ENCODE measurements at regions not wholly inside any gene's neighbourhood (a gene's known extent, or its start where the extent isn't known, plus 50 kb on each side); places are given as distances from the start of the nearest gene placed in this dataset.
A peak's percentile ranks its signal among the peaks of the same experiment; 100 is the strongest.

- Histone ChIP-seq H3K4me1 (ENCODE audit: insufficient read depth) (no peaks in the 10 kb centered on the region), H3K4me3 (ENCODE audit: low read depth, low read length) (no peak overlapping the region), H3K27ac (ENCODE audit: low read depth) (no peak overlapping the region), H3K36me3 (ENCODE audit: insufficient read depth) (no peaks in the 10 kb centered on the region)
- DNase-seq (ENCODE audit: extremely low spot score) = no peak
- 81% methylated on average over 6 of the region's 6 CpGs for WGBS
Observed at GRCh38 chr18:41724195-41724594, 230.8 kb upstream of the PIK3C3 start.

GRCh38 chr18:41721103-41721790 lies 233.8 kb upstream of the PIK3C3 start:
- WGBS = 35% methylated on average over 5 of the region's 5 CpGs
- no peak overlapping the region for H3K4me3 ChIP-seq (ENCODE audit: low read depth, low read length)
- H3K36me3 ChIP-seq (ENCODE audit: insufficient read depth) = no peaks in the 10 kb centered on the region
- no peak overlapping the region for H3K27ac ChIP-seq (ENCODE audit: low read depth)
- no peak for DNase-seq (ENCODE audit: extremely low spot score)
- no peaks in the 10 kb centered on the region for H3K4me1 ChIP-seq (ENCODE audit: insufficient read depth)

GRCh38 chr18:41720226-41720625 lies 234.8 kb upstream of the PIK3C3 start:
- no peak overlapping the region for H3K27ac ChIP-seq (ENCODE audit: low read depth)
- WGBS = 89% methylated on average over 2 of the region's 2 CpGs
- no peaks in the 10 kb centered on the region for H3K36me3 ChIP-seq (ENCODE audit: insufficient read depth)
- no peak overlapping the region for H3K4me3 ChIP-seq (ENCODE audit: low read depth, low read length)
- DNase-seq (ENCODE audit: extremely low spot score) = no peak
- no peaks in the 10 kb centered on the region for H3K4me1 ChIP-seq (ENCODE audit: insufficient read depth)

GRCh38 chr18:41719808-41720207 lies 235.2 kb upstream of the PIK3C3 start:
- Histone ChIP-seq H3K4me3 (ENCODE audit: low read depth, low read length) (no peak overlapping the region), H3K27ac (ENCODE audit: low read depth) (no peak overlapping the region), H3K36me3 (ENCODE audit: insufficient read depth) (no peaks in the 10 kb centered on the region), H3K4me1 (ENCODE audit: insufficient read depth) (no peaks in the 10 kb centered on the region)
- no peak for DNase-seq (ENCODE audit: extremely low spot score)
- WGBS = 45% methylated on average over 3 of the region's 3 CpGs

- Histone ChIP-seq H3K36me3 (ENCODE audit: insufficient read depth) (no peaks in the 10 kb centered on the region), H3K4me1 (ENCODE audit: insufficient read depth) (no peaks in the 10 kb centered on the region), H3K4me3 (ENCODE audit: low read depth, low read length) (no peak overlapping the region), H3K27ac (ENCODE audit: low read depth) (no peak overlapping the region)
- DNase-seq (ENCODE audit: extremely low spot score) = no peak
Observed at GRCh38 chr18:41714872-41715271, 240.2 kb upstream of the PIK3C3 start.

- no peak overlapping the region for H3K4me3 ChIP-seq (ENCODE audit: low read depth, low read length)
- H3K27ac ChIP-seq (ENCODE audit: low read depth) = no peak overlapping the region
- H3K36me3 ChIP-seq (ENCODE audit: insufficient read depth) = no peaks in the 10 kb centered on the region
- H3K4me1 ChIP-seq (ENCODE audit: insufficient read depth) = no peaks in the 10 kb centered on the region
- no peak for DNase-seq (ENCODE audit: extremely low spot score)
- 48% methylated on average over 3 of the region's 3 CpGs for WGBS
Observed at GRCh38 chr18:41713969-41714825, 240.8 kb upstream of the PIK3C3 start.

GRCh38 chr18:41706301-41706700 lies 248.7 kb upstream of the PIK3C3 start:
- DNase-seq (ENCODE audit: extremely low spot score) = no peak
- Histone ChIP-seq H3K4me1 (ENCODE audit: insufficient read depth) (no peaks in the 10 kb centered on the region), H3K27ac (ENCODE audit: low read depth) (no peak overlapping the region), H3K36me3 (ENCODE audit: insufficient read depth) (no peaks in the 10 kb centered on the region), H3K4me3 (ENCODE audit: low read depth, low read length) (no peak overlapping the region)
- WGBS = 68% methylated on average over 3 of the region's 3 CpGs

- Histone ChIP-seq H3K4me3 (ENCODE audit: low read depth, low read length) (no peak overlapping the region), H3K27ac (ENCODE audit: low read depth) (no peak overlapping the region), H3K4me1 (ENCODE audit: insufficient read depth) (no peaks in the 10 kb centered on the region), H3K36me3 (ENCODE audit: insufficient read depth) (no peaks in the 10 kb centered on the region)
- DNase-seq (ENCODE audit: extremely low spot score) = no peak
- 57% methylated on average over 2 of the region's 2 CpGs for WGBS
Observed at GRCh38 chr18:41703744-41704530, 251.1 kb upstream of the PIK3C3 start.

- DNase-seq (ENCODE audit: extremely low spot score) = peak; percentile 20
- Histone ChIP-seq H3K4me1 (ENCODE audit: insufficient read depth) (no peaks in the 10 kb centered on the region), H3K36me3 (ENCODE audit: insufficient read depth) (no peaks in the 10 kb centered on the region), H3K27ac (ENCODE audit: low read depth) (no peak overlapping the region), H3K4me3 (ENCODE audit: low read depth, low read length) (no peak overlapping the region)
- 69% methylated on average over 4 of the region's 4 CpGs for whole genome bisulfite sequencing
Observed at GRCh38 chr18:41700416-41700815, 254.6 kb upstream of the PIK3C3 start.

GRCh38 chr18:41695441-41695840 lies 259.6 kb upstream of the PIK3C3 start:
- Histone ChIP-seq H3K36me3 (ENCODE audit: insufficient read depth) (no peaks in the 10 kb centered on the region), H3K4me3 (ENCODE audit: low read depth, low read length) (no peak overlapping the region), H3K27ac (ENCODE audit: low read depth) (no peak overlapping the region), H3K4me1 (ENCODE audit: insufficient read depth) (no peaks in the 10 kb centered on the region)
- no peak for DNase-seq (ENCODE audit: extremely low spot score)

- no peak overlapping the region for H3K4me3 ChIP-seq (ENCODE audit: low read depth, low read length)
- no peaks in the 10 kb centered on the region for H3K36me3 ChIP-seq (ENCODE audit: insufficient read depth)
- 79% methylated on average over 1 of the region's 1 CpG for whole genome bisulfite sequencing
- no peaks in the 10 kb centered on the region for H3K4me1 ChIP-seq (ENCODE audit: insufficient read depth)
- no peak for DNase-seq (ENCODE audit: extremely low spot score)
- no peak overlapping the region for H3K27ac ChIP-seq (ENCODE audit: low read depth)
Observed at GRCh38 chr18:41693008-41693407, 262.0 kb upstream of the PIK3C3 start.

- Histone ChIP-seq H3K4me1 (ENCODE audit: insufficient read depth) (no peaks in the 10 kb centered on the region), H3K27ac (ENCODE audit: low read depth) (no peak overlapping the region), H3K4me3 (ENCODE audit: low read depth, low read length) (no peak overlapping the region), H3K36me3 (ENCODE audit: insufficient read depth) (no peaks in the 10 kb centered on the region)
- no peak for DNase-seq (ENCODE audit: extremely low spot score)
- 83% methylated on average over 4 of the region's 4 CpGs for WGBS
Observed at GRCh38 chr18:41690332-41691127, 264.5 kb upstream of the PIK3C3 start.

GRCh38 chr18:41687138-41687537 lies 267.9 kb upstream of the PIK3C3 start:
- Histone ChIP-seq H3K36me3 (ENCODE audit: insufficient read depth) (no peaks in the 10 kb centered on the region), H3K4me1 (ENCODE audit: insufficient read depth) (no peaks in the 10 kb centered on the region), H3K4me3 (ENCODE audit: low read depth, low read length) (no peak overlapping the region), H3K27ac (ENCODE audit: low read depth) (no peak overlapping the region)
- WGBS = 67% methylated on average over 2 of the region's 2 CpGs
- no peak for DNase-seq (ENCODE audit: extremely low spot score)
